Stimulated activated CD4-positive, alpha-beta T cell treated with anti-CD3 and anti-CD28 coated beads, Interleukin-4, amount 100 ng/mL, for 24 hours (primary cell): ENCODE measurements at regions not wholly inside any gene's neighbourhood (a gene's known extent, or its start where the extent isn't known, plus 50 kb on each side); places are given as distances from the start of the nearest gene placed in this dataset.
"Not testable (repeated sequence)": the region's sequence is repeated elsewhere in the genome, so short reads cannot be mapped to it uniquely, and the experiment has no call there.

Experiments used
- DNase-seq: peaks from one replicate; pipeline ENCODE4 v3.0.0-alpha.2; 2020

DNA sequence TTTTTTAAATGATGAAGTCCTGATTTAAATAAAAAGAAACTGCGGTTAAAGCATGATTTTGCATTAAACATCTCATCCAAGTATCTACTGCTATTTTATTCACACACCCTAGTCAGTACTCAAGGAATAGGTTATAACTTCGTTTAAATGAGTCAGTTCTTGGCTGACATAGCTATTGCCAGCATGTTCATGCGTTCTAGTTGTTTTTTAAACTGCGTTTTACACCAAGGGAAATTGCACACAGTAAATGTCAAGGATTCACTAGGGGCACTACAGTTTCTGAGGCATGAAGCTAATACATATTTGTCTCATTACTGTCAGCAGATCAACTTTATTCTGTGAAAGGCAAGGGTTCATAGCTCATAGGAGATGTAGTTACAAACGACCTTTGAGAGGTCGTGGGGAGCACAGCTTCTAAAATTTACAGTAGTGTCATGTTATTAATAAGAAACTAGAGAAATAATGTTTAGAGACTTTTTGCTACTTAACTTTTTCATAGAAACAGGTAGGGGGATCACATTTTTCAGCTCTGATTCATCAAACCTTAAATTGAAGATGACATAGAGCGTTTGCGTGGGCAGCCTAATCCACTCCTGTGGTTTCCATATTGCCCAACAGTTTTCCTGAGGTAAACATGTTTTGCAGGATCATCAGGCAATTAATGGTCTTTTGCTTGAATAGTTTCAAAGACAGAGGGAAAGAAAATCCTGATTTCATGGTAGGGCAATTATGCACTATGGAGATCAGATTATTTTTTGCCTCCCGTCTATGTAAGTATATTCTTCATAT is 2222.7 kb upstream of the WWC1 start:
- no peak for DNase-seq

DNA sequence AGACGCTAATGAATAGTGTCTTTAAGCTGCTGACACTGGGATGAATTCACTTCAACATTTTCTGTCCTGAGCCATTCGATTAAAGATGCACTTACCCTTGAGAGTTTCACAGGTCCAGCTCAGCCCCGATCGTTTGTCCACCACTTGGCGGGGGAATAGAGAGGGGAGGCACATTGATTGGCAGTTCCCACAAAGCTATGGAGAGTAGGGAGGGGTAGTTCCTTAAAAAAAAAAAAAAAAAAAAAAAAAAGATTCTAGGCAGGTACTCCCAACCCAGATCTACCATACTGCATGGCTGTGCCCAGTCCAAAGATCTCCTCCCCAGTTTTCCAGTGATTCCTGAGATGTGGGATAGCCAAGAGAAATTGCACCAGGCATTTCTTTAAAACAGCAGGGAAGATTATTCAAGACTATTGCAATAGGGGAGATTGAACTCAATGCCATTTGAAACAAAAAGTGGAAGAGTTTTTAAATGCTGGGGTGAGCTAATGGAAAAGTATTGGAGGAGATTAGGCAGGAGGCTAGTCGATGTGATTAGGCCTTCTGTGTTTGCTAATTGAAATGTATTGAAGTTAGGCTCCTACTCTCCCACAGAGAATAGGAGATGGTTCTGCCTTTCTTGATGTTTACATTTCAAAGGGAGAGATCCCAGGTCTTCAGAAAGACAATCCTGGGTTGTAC is 2217.4 kb upstream of the WWC1 start:
- no peak for DNase-seq

GRCh38 chr5:166074582-166075481 is 2216.6 kb upstream of the WWC1 start:
- no peak for DNase-seq

DNA sequence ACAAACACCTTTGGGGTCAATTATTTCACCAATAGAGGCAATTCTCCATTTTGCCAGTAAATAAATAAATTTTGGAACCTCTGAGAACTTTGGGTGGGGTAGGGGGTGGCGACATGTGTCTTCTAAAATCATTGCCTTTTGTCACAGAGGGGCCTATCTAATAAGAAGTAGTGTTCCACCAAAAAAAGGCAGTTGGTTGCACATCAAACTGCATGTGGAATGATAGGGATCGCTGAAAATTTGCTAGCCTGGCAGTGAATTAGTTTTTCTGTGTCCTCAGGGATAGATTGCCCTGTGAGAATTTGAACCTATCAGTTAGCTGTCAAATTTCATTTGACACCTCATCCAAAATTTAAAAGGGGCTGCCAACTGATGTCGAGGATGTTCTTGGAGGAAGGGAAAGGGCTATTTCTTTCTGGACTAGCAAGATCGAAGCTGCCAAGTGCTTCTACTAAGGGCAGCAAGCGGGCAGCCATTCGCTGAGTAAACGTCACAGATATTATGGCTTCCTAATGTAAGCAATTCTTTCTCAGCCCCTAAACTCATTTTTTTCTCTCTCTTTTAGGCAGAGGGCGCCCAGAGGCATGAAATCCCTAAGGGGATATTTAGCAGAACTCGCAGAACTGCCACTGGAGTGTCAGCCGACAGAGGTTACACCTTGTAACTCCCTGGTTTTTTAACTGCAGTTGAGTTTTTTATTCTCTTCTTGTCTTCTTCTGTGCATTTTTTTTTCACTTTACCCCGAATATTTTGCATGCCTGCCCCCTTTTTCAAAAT is 2208.1 kb upstream of the WWC1 start:
- no peak for DNase-seq

DNA sequence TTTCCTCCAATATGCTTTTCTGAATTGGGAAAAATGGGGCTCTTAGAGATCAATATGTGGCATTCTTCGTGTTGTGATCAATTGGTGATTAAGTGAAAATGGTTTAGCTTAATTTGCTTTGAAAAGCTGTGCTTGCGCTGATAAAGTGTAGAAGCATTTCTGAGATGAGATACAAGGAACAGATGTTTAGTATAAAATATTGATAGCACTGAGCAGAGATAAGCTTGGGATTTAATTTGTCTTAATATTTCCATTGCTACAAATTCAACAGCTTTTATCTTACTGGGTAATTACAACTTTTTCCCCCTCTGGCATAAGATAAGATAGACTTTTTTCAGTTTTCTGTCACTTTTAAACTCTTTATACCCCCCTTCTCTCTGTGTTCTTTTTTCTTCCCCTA is 2204.9 kb upstream of the WWC1 start:
- no peak for DNase-seq

DNA sequence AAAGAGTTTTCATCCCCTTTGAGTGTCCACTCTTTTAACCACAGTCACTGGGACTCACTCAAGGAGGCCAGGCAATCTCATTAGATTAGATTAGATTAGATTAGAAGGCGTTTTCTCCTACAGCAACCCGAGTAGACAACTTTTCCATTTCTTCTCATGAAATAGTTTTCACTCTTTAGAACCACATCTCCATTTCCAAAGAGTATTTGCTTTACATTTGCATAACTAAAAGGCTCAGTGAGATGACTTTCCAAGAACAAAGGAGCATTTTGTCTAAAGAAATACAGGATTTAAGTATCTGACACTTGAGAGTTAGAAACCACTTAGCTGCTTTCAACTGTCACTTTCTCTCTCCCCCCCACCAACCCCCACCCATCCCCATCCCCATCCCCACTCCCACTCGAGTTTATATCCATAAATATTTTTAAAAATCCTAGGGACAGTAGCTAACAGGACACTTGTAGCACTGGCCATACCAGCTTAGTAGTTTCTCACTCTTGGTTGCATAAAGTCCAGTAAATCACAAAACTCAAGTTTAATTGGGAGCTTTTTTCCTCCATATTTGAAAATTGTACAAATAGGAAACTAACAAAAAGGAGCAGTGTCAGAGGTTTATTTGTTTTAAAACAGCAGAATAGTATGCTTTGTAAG is 2202.9 kb upstream of the WWC1 start:
- DNase-seq: no peak

- DNase-seq: no peak
These were observed 2199.5 kb upstream of the WWC1 start for GRCh38 chr5:166091931-166092330.

DNA sequence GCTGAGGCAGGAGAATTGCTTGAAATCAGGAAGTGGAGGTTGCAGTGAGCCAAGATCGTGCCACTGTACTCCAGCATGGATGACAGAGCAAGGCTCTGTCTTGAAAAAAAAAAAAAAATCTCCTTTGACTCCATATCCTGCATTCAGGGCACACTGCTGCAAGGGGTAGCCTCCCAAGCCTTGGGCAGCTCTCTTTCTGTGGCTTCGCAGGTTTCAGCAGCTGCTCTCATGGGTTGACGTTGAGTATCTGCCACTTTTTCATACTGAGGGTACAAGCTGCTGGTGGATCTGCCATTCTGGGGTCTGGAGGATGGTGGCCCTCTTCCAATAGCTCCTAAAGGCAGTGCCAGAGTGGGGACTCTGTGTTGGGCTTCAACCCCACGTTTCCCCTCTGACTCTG is 2198.1 kb upstream of the WWC1 start:
- DNase-seq: no peak

- DNase-seq: no peak
These were observed 2188.5 kb upstream of the WWC1 start for GRCh38 chr5:166102947-166103346.

GRCh38 chr5:166111021-166111420 is 2180.4 kb upstream of the WWC1 start:
- no peak for DNase-seq

- no peak for DNase-seq
These were observed 2174.1 kb upstream of the WWC1 start for GRCh38 chr5:166117072-166118066.

DNA sequence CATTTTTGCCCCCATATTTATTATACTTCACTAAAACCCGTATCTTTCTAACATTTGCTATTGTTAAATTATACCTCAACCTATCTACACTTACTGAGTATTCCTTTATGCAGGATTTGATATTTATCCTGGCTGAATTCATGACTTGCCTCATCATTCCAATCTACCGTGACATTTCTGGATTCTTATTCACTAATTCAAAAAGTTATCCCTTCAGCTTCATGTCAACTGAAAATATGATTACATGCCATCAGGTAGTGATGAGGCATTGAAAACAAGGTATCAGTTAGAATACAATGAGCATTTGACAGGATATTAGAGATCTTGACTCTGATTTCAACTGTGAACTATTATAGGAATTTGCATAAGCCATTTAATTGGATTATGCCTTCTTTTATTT is 2171.9 kb upstream of the WWC1 start:
- no peak for DNase-seq

GRCh38 chr5:166123717-166124116 is 2167.7 kb upstream of the WWC1 start:
- no peak for DNase-seq

DNA sequence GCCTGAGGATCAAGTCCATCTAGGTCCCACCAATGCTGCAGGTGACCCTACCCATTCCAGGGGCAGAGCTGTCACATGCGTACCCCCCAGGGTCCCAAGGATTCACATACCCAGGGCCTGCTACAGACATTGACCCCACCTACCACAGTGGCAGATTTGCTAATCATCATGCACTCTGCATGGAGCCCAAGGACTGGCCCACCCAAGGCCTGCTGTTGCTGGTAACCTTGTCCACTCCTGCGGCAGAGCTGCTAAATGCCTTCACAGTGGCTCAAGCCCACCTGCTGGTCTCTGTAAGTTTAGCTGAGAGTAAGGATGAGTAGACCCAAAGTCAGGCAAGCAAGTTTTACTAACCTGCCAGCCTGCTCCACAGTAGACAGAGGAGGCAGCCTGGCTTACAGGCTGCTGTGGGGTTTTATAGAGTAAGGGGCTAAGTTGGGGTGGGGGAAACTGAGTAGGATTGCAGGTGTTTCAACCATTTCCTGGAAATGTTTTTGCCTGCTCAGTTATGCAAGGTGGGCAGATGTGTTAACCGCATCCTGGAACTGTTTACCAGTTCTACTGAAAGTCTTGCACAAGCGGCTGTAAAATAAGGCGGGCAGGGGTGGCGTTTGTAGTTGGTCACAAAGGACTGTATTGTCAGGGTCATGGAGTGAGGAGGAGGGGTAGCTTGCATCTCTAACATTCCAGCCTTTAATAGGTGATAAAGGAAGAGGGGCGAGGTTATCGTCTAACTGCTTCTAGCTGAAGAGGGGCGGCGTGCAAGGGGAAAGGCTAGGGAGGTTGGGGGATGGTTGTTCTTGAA is 2163.5 kb upstream of the WWC1 start:
- no peak for DNase-seq

DNA sequence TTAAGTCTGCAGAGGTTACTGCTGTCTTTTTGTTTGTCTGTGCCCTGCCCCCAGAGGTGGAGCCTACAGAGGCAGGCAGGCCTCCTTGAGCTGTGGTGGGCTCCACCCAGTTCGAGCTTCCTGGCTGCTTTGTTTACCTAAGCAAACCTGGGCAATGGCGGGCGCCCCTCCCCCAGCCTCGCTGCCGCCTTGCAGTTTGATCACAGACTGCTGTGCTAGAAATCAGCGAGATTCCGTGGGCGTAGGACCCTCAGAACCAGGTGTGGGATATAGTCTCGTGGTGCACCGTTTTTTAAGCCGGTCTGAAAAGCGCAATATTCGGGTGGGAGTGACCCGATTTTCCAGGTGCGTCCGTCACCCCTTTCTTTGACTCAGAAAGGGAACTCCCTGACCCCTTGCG is 2146.3 kb upstream of the WWC1 start:
- not testable (repeated sequence) for DNase-seq

- no peak for DNase-seq
These were observed 2127.3 kb upstream of the WWC1 start for GRCh38 chr5:166163996-166164610.

GRCh38 chr5:166165596-166165995 is 2125.8 kb upstream of the WWC1 start:
- no peak for DNase-seq

GRCh38 chr5:166166071-166166470 is 2125.4 kb upstream of the WWC1 start:
- no peak for DNase-seq

DNA sequence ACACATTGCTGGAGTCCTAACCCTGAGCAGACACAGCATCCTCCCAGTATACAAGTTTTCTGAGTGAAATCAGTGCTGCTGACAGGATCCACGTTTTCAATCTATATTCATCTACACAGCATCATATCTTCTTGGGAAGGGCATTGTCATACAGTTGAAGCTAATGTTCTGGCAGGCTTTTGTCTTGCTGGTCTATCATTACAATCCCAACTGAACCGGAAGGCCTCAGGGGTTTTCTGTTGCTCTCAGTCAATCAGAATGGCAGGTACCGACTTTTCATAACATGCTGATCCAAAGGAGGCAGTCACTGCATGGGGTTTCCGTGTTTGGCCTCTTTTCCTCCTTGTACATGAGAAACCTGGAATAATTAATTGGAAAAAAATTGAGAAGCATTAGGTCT is 2118.8 kb upstream of the WWC1 start:
- no peak for DNase-seq
